ENCODE measurements at regions not wholly inside any gene's neighbourhood (a gene's known extent, or its start where the extent isn't known, plus 50 kb on each side); places are given as distances from the start of the nearest gene placed in this dataset.

DNA sequence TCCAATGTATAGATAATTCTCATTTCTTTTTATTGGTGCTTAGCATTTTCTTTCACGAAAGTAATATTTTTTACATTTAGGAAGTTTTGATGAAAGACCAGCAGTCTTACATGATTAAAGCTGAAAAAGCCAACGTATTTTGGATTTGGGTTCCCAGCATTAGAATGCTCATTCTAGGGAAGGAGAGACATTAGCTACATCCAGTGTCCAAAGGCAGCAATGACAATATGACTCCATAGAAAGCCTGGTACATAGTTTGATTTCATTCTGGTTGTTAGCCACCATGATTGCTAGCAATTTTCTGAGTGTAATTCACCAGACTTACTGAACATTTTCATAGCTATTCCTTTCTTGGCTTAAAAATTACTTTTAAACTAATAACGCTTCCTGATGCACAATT, 1397.5 kb downstream of the PCDH7 start:
- H3K14ac ChIP-seq (ENCODE audit: insufficient read length) = no peak overlapping the region
- H2BK20ac ChIP-seq (ENCODE audit: low read length) = no peak overlapping the region
- H4K5ac ChIP-seq (ENCODE audit: insufficient read length, low read depth, low read length) = no peak overlapping the region
- FAIRE-seq (no peak), DNase-seq (ENCODE audit: low read depth in 1 of 2, low spot score in 2 of 2) (no peak)
- H4K91ac ChIP-seq (replicated peaks; ENCODE audit: insufficient read length, low read length) = no peak overlapping the region
- no peaks in the 10 kb centered on the region for H3K79me2 ChIP-seq (ENCODE audit: control insufficient read depth in 1 of 2, insufficient read depth in 2 of 2, low read length in 2 of 2)
- H2BK5ac ChIP-seq (ENCODE audit: low read depth, low read length) = no peak overlapping the region
- H3K9ac ChIP-seq (replicated peaks in 1 of 4; ENCODE audit: extremely low read depth in 1 of 4, low read depth in 3 of 4, low read length in 3 of 4) = no peak overlapping the region
- H2BK15ac ChIP-seq (ENCODE audit: low read length) = no peak overlapping the region
- H4K8ac ChIP-seq (ENCODE audit: extremely low read depth, insufficient read depth, low read length) = no peak overlapping the region
- no peak overlapping the region for H3K18ac ChIP-seq (ENCODE audit: extremely low read depth, low read length)
- H3K4ac ChIP-seq (replicated peaks; ENCODE audit: insufficient read length, low read depth, low read length) = no peak overlapping the region
- H4K20me1 ChIP-seq (replicated peaks in 1 of 2; ENCODE audit: control insufficient read depth in 1 of 2, insufficient read depth in 2 of 2, low read length in 2 of 2) = no peaks in the 10 kb centered on the region
- no peak overlapping the region for H3K23ac ChIP-seq (ENCODE audit: insufficient read length)
- POLR2A ChIA-PET (ENCODE audit: partially characterized antibody) = interaction anchor here (1.1 kb wide), 1 partner anchor 14 kb away, joined by 3 read pairs; no protein-coding TSS in a partner anchor
- 88% methylated on average over 3 of the region's 3 CpGs; no CpG with 5 or more reads in 1 of the 2 experiments for WGBS, 2 experiments (ENCODE audit: extremely low coverage in 1 of 2, insufficient coverage in 1 of 2, insufficient read length in 1 of 2, insufficient replicate concordance in 2 of 2, low coverage in 1 of 2, low lambda C conversion rate in 2 of 2, missing lambda C conversion rate in 1 of 2)
- no peaks in the 10 kb centered on the region for H3K4me1 ChIP-seq (replicated peaks in 1 of 4; ENCODE audit: control insufficient read depth in 3 of 4, insufficient read depth in 4 of 4, low read length in 3 of 4)
- H2BK120ac ChIP-seq (replicated peaks; ENCODE audit: low read depth, low read length) = no peak overlapping the region
- H3K36me3 ChIP-seq (ENCODE audit: control insufficient read depth in 2 of 4, insufficient read depth in 4 of 4, low read length in 3 of 4) = no peaks in the 10 kb centered on the region
- no peak overlapping the region for H3K4me3 ChIP-seq (ENCODE audit: extremely low read depth in 1 of 4, insufficient read depth in 2 of 4, low read depth in 3 of 4, low read length in 4 of 4)
- H3K9me3 ChIP-seq (ENCODE audit: insufficient read depth in 2 of 2, low read depth in 1 of 2, low read length in 1 of 2) = no peaks in the 10 kb centered on the region
- no peak overlapping the region for H3K27ac ChIP-seq (ENCODE audit: low read depth, low read length)
- H3K56ac ChIP-seq (replicated peaks; ENCODE audit: insufficient read length, low read depth, low read length) = no peak overlapping the region
- no peak overlapping the region for H2AFZ ChIP-seq (ENCODE audit: low read length)
- no peaks in the 10 kb centered on the region for H3K23me2 ChIP-seq (ENCODE audit: low read depth, low read length)
- H3K79me1 ChIP-seq (ENCODE audit: low read depth, low read length) = no peaks in the 10 kb centered on the region
- no peak overlapping the region for H3K4me2 ChIP-seq (ENCODE audit: insufficient read depth in 1 of 2, low read depth in 2 of 2, low read length in 2 of 2)
- H3K27me3 ChIP-seq (replicated peaks in 1 of 4; ENCODE audit: control insufficient read depth in 3 of 4, extremely low read depth in 1 of 4, insufficient read depth in 3 of 4, low read length in 3 of 4) = no peaks in the 10 kb centered on the region
- CTCF ChIA-PET (ENCODE audit: partially characterized antibody) = interaction anchor here (1.1 to 1.5 kb wide), 2 partner anchors 9 to 327 kb away, joined by 3 to 10 read pairs; no protein-coding TSS in a partner anchor
- H2AK5ac ChIP-seq (ENCODE audit: low read depth, low read length) = no peak overlapping the region
- H2BK12ac ChIP-seq (ENCODE audit: low read depth, low read length) = no peak overlapping the region
- TF ChIP-seq GTF2F1 (IDR thresholded peaks at IDR 0.05; ENCODE audit: borderline replicate concordance, low read depth, low read length) (no peak), PHF8 (conservative IDR thresholded peaks at IDR 0.05; ENCODE audit: low read depth, low read length) (no peak), RBBP5 (IDR thresholded peaks at IDR 0.05; ENCODE audit: borderline replicate concordance, low read depth, low read length) (no peak), SP2 (IDR thresholded peaks at IDR 0.05; ENCODE audit: low read length) (no peak), FOSL1 (IDR thresholded peaks at IDR 0.05; ENCODE audit: insufficient read depth, low read depth, low read length) (no peak), BCL11A (IDR thresholded peaks at IDR 0.05; ENCODE audit: low read depth in 2 of 2, low read length in 2 of 2) (no peak), CREB1 (IDR thresholded peaks at IDR 0.05) (no peak), NANOG (IDR thresholded peaks at IDR 0.05; ENCODE audit: insufficient read depth, low read depth, low read length, poor library complexity, severe bottlenecking) (no peak), YY1 (IDR thresholded peaks at IDR 0.05; ENCODE audit: low read depth, low read length) (no peak), RNF2 (IDR thresholded peaks at IDR 0.05; ENCODE audit: borderline replicate concordance, low read depth, low read length, missing control alignments, poor library complexity, severe bottlenecking) (no peak), TCF12 (IDR thresholded peaks at IDR 0.05; ENCODE audit: low read depth, low read length) (no peak)
- TF ChIP-seq, protein P1, sequence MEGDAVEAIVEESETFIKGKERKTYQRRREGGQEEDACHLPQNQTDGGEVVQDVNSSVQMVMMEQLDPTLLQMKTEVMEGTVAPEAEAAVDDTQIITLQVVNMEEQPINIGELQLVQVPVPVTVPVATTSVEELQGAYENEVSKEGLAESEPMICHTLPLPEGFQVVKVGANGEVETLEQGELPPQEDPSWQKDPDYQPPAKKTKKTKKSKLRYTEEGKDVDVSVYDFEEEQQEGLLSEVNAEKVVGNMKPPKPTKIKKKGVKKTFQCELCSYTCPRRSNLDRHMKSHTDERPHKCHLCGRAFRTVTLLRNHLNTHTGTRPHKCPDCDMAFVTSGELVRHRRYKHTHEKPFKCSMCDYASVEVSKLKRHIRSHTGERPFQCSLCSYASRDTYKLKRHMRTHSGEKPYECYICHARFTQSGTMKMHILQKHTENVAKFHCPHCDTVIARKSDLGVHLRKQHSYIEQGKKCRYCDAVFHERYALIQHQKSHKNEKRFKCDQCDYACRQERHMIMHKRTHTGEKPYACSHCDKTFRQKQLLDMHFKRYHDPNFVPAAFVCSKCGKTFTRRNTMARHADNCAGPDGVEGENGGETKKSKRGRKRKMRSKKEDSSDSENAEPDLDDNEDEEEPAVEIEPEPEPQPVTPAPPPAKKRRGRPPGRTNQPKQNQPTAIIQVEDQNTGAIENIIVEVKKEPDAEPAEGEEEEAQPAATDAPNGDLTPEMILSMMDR (IDR thresholded peaks at IDR 0.05; ENCODE audit: control extremely low read depth in 1 of 3, insufficient read depth in 1 of 3, low read depth in 1 of 3, low read length in 3 of 3) = peak in 1 of 3 experiments; percentile 21; a peak in 1 of 4 replicates
